Body of pancreas (tissue), 4 donors: ENCODE measurements at regions not wholly inside any gene's neighbourhood (a gene's known extent, or its start where the extent isn't known, plus 50 kb on each side); places are given as distances from the start of the nearest gene placed in this dataset.

Experiments used
- CTCF ChIP-seq, 7 experiments: fragments of 450-650 bp in 4 of 7; fragments of 200-600 bp in 3 of 7; sonication (generic) in 3 of 7; IDR thresholded peaks; one replicate each; pipeline ENCODE4 v1.5.1; 2016 to 2019; ENCODE audit warnings: antibody characterized with exemption in 7 of 7
- POLR2A ChIP-seq, 3 donors: fragments of 450-650 bp; IDR thresholded peaks; one replicate each; pipeline ENCODE4 v1.6.1; 2016; ENCODE audit warnings: antibody characterized with exemption in 3 of 3, mild to moderate bottlenecking in 2 of 3

GRCh38 chr5:106374956-106375355, 1295.8 kb downstream of the EFNA5 start:
- no peak for TF ChIP-seq CTCF (IDR thresholded peaks at IDR 0.05)
- TF ChIP-seq POLR2A (IDR thresholded peaks at IDR 0.05) = no peak
